Suprapubic skin (tissue), 4 donors: ENCODE measurements at regions not wholly inside any gene's neighbourhood (a gene's known extent, or its start where the extent isn't known, plus 50 kb on each side); places are given as distances from the start of the nearest gene placed in this dataset.

Experiments
- EP300 ChIP-seq: sonication (generic); formaldehyde crosslinking; IDR thresholded peaks from one replicate; pipeline ENCODE4 v1.6.1; 2017; ENCODE audit warnings: antibody characterized with exemption
- POLR2A ChIP-seq, 2 donors: fragments of 450-650 bp; IDR thresholded peaks; one replicate each; pipeline ENCODE4 v1.6.1; 2017; ENCODE audit warnings: antibody characterized with exemption in 2 of 2, mild to moderate bottlenecking in 2 of 2, moderate library complexity in 2 of 2
- POLR2AphosphoS5 ChIP-seq, 3 donors: sonication (generic); formaldehyde crosslinking; IDR thresholded peaks; one replicate each; pipeline ENCODE4 v1.6.1; 2017; ENCODE audit warnings: antibody characterized with exemption in 3 of 3
- TF ChIP-seq, protein P1 (sequence below), 2 donors: fragments of 200-600 bp in 1 of 2; fragments of 450-650 bp in 1 of 2; sonication (generic) in 1 of 2; IDR thresholded peaks; one replicate each; pipeline ENCODE4 v1.5.1; 2016 to 2019; ENCODE audit warnings: antibody characterized with exemption in 2 of 2, mild to moderate bottlenecking in 1 of 2, moderate library complexity in 1 of 2

DNA sequence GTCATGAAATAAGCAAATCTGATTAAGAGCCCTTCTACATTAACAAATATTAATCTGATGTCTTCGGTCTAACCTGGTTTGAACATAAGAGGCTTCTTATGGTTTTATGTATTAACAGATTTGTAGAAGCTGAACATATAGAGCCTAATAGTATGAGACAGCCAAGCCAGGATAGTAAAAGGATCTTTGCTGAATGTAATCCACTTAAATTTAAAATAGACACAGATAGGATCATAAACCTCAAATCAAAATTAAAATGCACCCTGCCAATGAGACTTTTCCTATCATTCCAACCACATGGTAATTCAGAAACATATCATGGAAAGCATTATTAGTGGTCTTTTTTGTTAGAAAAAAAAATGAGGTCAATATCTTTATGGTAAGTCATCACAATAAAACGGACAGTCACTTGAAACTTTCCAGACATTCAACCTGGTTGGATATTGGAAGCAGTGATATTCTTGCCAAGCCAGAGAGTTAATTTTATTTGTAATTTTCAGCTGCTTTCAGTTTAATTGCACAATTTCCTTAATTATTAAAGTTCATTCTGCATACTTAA, 606.9 kb upstream of the SALL1 start:
- TF ChIP-seq POLR2AphosphoS5 (IDR thresholded peaks at IDR 0.05) (no peak), POLR2A (IDR thresholded peaks at IDR 0.05) (no peak), EP300 (no peak)
- TF ChIP-seq, protein P1, sequence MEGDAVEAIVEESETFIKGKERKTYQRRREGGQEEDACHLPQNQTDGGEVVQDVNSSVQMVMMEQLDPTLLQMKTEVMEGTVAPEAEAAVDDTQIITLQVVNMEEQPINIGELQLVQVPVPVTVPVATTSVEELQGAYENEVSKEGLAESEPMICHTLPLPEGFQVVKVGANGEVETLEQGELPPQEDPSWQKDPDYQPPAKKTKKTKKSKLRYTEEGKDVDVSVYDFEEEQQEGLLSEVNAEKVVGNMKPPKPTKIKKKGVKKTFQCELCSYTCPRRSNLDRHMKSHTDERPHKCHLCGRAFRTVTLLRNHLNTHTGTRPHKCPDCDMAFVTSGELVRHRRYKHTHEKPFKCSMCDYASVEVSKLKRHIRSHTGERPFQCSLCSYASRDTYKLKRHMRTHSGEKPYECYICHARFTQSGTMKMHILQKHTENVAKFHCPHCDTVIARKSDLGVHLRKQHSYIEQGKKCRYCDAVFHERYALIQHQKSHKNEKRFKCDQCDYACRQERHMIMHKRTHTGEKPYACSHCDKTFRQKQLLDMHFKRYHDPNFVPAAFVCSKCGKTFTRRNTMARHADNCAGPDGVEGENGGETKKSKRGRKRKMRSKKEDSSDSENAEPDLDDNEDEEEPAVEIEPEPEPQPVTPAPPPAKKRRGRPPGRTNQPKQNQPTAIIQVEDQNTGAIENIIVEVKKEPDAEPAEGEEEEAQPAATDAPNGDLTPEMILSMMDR (IDR thresholded peaks at IDR 0.05) = no peak
